SK-N-SH (cell line): ENCODE measurements at regions not wholly inside any gene's neighbourhood (a gene's known extent, or its start where the extent isn't known, plus 50 kb on each side); places are given as distances from the start of the nearest gene placed in this dataset.

Experiments used
- CTCF ChIA-PET: fragments of 300-600, 350-600 bp; formaldehyde crosslinking; extraction: SDS; loops from one replicate; lab custom pipeline; 2021; lab: Yijun Ruan, JAX
- POLR2A ChIA-PET: fragments of 350-600 bp; sonication (Branson Sonifier 250); formaldehyde crosslinking; extraction: SDS; loops from one replicate; lab custom pipeline; 2020; ENCODE audit warnings: antibody characterized with exemption, inconsistent platforms; lab: Yijun Ruan, JAX
- DNase-seq: peaks from one replicate; pipeline ENCODE4 v3.0.0; 2012
- H2AFZ ChIP-seq: fragments of 200-600 bp; sonication (generic); 2 replicates; pipeline ENCODE4 v1.8.1; 2016; ENCODE audit warnings: antibody characterized with exemption, mild to moderate bottlenecking, low read depth
- H3F3A ChIP-seq: fragments of 200-600 bp; sonication (generic); replicated peaks from 2 replicates; pipeline ENCODE3; 2016; ENCODE audit warnings: antibody characterized with exemption, mild to moderate bottlenecking; ENCODE audit not compliant: insufficient read depth
- H3K27ac ChIP-seq, 2 experiments: fragments of 200-500 bp in 1 of 2; fragments of 200-600 bp in 1 of 2; sonication (Bioruptor generic) in 1 of 2; sonication (generic), shearing (Covaris generic) in 1 of 2; 2 replicates each; pipeline versions ENCODE4 v1.5.1 to v1.6.1; 2014 to 2016; ENCODE audit warnings: low read depth in 2 of 2, inconsistent platforms in 1 of 2, low read length in 1 of 2, mild to moderate bottlenecking in 1 of 2, mixed read lengths in 1 of 2
- H3K27me3 ChIP-seq: fragments of 200-600 bp; sonication (generic), shearing (Covaris generic); 2 replicates; pipeline ENCODE4 v1.6.1; 2016; ENCODE audit warnings: mixed run types; ENCODE audit not compliant: insufficient read depth
- H3K36me3 ChIP-seq, 2 experiments: fragments of 200-500 bp in 1 of 2; fragments of 200-600 bp in 1 of 2; sonication (Bioruptor generic) in 1 of 2; sonication (generic) in 1 of 2; replicated peaks in 1 of 2; 2 replicates each; pipeline versions ENCODE3 to v1.5.1; 2014 to 2016; ENCODE audit warnings: low read length in 1 of 2, mild to moderate bottlenecking in 1 of 2; ENCODE audit not compliant: insufficient read depth in 2 of 2, control insufficient read depth in 1 of 2
- H3K4me1 ChIP-seq, 2 experiments: fragments of 200-500 bp in 1 of 2; fragments of 200-600 bp in 1 of 2; sonication (Bioruptor generic) in 1 of 2; sonication (generic), shearing (Covaris generic) in 1 of 2; 2 replicates each; pipeline versions ENCODE4 v1.5.1 to v1.6.1; 2014 to 2016; ENCODE audit warnings: low read depth in 1 of 2, low read length in 1 of 2, mixed run types in 1 of 2; ENCODE audit not compliant: insufficient read depth in 2 of 2, control insufficient read depth in 1 of 2
- H3K4me2 ChIP-seq: fragments of 200-600 bp; sonication (generic), shearing (Covaris generic); 2 replicates; pipeline ENCODE4 v1.6.1; 2017; ENCODE audit warnings: mixed run types
- H3K4me3 ChIP-seq, 2 experiments: fragments of 200-500 bp in 1 of 2; fragments of 200-600 bp in 1 of 2; sonication (Bioruptor generic) in 1 of 2; sonication (generic), shearing (Covaris generic) in 1 of 2; 2 replicates each; pipeline versions ENCODE4 v1.5.1 to v1.8.1; 2014 to 2016; ENCODE audit warnings: low read depth in 2 of 2, inconsistent platforms in 1 of 2, low read length in 1 of 2, mild to moderate bottlenecking in 1 of 2, mixed read lengths in 1 of 2, moderate library complexity in 1 of 2
- H3K79me2 ChIP-seq: fragments of 200-600 bp; sonication (generic); 2 replicates; pipeline ENCODE4 v1.8.1; 2017; ENCODE audit warnings: mild to moderate bottlenecking; ENCODE audit not compliant: insufficient read depth
- H3K9ac ChIP-seq: fragments of 200-600 bp; sonication (generic); 2 replicates; pipeline ENCODE4 v1.6.1; 2017; ENCODE audit warnings: mixed run types
- H3K9me2 ChIP-seq: fragments of 200-600 bp; sonication (generic); 2 replicates; pipeline ENCODE4 v1.6.1; 2017; ENCODE audit warnings: mixed run types
- H3K9me3 ChIP-seq: fragments of 200-600 bp; sonication (generic); 2 replicates; pipeline ENCODE4 v1.6.1; 2017; ENCODE audit warnings: mixed run types, mild to moderate bottlenecking, moderate library complexity
- H4K20me1 ChIP-seq: fragments of 200-600 bp; sonication (generic); 2 replicates; pipeline ENCODE4 v1.6.1; 2017; ENCODE audit warnings: mild to moderate bottlenecking, mixed run types; ENCODE audit not compliant: insufficient read depth
- CHD2 ChIP-seq: fragments of 150-350 bp; IDR thresholded peaks from 2 replicates; pipeline ENCODE4 v1.6.1; 2018; ENCODE audit warnings: low read length; ENCODE audit not compliant: partially characterized antibody
- CTCF ChIP-seq: fragments of 200-600 bp; sonication (generic); IDR thresholded peaks from 2 replicates; pipeline ENCODE4 v1.6.1; 2017; ENCODE audit warnings: antibody characterized with exemption, mild to moderate bottlenecking, moderate library complexity
- ELF1 ChIP-seq: IDR thresholded peaks from 2 replicates; pipeline ENCODE4 v1.4.0; 2012
- EZH2phosphoT487 ChIP-seq: fragments of 200-600 bp; sonication (generic); IDR thresholded peaks from 2 replicates; pipeline ENCODE4 v1.6.1; 2017; ENCODE audit warnings: low read depth, mixed run types, mild to moderate bottlenecking, antibody characterized with exemption, moderate library complexity, borderline replicate concordance
- FOSL2 ChIP-seq: IDR thresholded peaks from 2 replicates; pipeline ENCODE4 v1.4.0; 2012; ENCODE audit warnings: low read depth, mild to moderate bottlenecking, moderate library complexity, borderline replicate concordance
- FOXM1 ChIP-seq: IDR thresholded peaks from 2 replicates; pipeline ENCODE4 v1.4.0; 2012; ENCODE audit warnings: low read depth, mild to moderate bottlenecking
- GABPA ChIP-seq: IDR thresholded peaks from 2 replicates; pipeline ENCODE4 v1.4.0; 2012; ENCODE audit warnings: low read depth, mild to moderate bottlenecking
- MAX ChIP-seq: IDR thresholded peaks from 2 replicates; pipeline ENCODE4 v1.4.0; 2012; ENCODE audit warnings: low read depth
- MXI1 ChIP-seq: IDR thresholded peaks from 2 replicates; pipeline ENCODE4 v1.6.1; 2012; ENCODE audit warnings: mild to moderate bottlenecking, low read depth, low read length, improper control_type of control experiment
- NFIC ChIP-seq: IDR thresholded peaks from 2 replicates; pipeline ENCODE4 v1.4.0; 2012; ENCODE audit warnings: borderline replicate concordance
- NRF1 ChIP-seq: IDR thresholded peaks from 2 replicates; pipeline ENCODE4 v1.6.1; 2012; ENCODE audit warnings: low read depth, mild to moderate bottlenecking, low read length
- POLR2AphosphoS5 ChIP-seq: IDR thresholded peaks from 2 replicates; pipeline ENCODE4 v1.6.1; 2012; ENCODE audit warnings: low read depth, low read length
- RAD21 ChIP-seq: IDR thresholded peaks from 2 replicates; pipeline ENCODE4 v1.6.1; 2012; ENCODE audit warnings: mild to moderate bottlenecking, low read length
- RCOR1 ChIP-seq: fragments of 150-350 bp; IDR thresholded peaks from 2 replicates; pipeline ENCODE4 v1.6.1; 2017; ENCODE audit warnings: antibody characterized with exemption, low read length
- RFX5 ChIP-seq: IDR thresholded peaks from 2 replicates; pipeline ENCODE4 v1.6.1; 2012; ENCODE audit warnings: mild to moderate bottlenecking, improper control_type of control experiment, low read length
- RXRA ChIP-seq: IDR thresholded peaks from 2 replicates; pipeline ENCODE4 v1.4.0; 2012; ENCODE audit warnings: low read depth, mild to moderate bottlenecking, borderline replicate concordance
- SIN3A ChIP-seq: IDR thresholded peaks from 2 replicates; pipeline ENCODE4 v1.6.1; 2012; ENCODE audit warnings: low read depth, mild to moderate bottlenecking, low read length, moderate library complexity, borderline replicate concordance
- SMC3 ChIP-seq: IDR thresholded peaks from 2 replicates; pipeline ENCODE4 v1.6.1; 2012; ENCODE audit warnings: low read depth, low read length, improper control_type of control experiment
- TAF1 ChIP-seq: IDR thresholded peaks from 2 replicates; pipeline ENCODE4 v1.6.1; 2012; ENCODE audit warnings: low read depth, mild to moderate bottlenecking, low read length, moderate library complexity, borderline replicate concordance
- TCF12 ChIP-seq: IDR thresholded peaks from 2 replicates; pipeline ENCODE4 v1.4.0; 2012
- USF2 ChIP-seq: fragments of 150-350 bp; IDR thresholded peaks from 2 replicates; pipeline ENCODE4 v1.6.1; 2017; ENCODE audit warnings: antibody characterized with exemption, low read length, low read depth, borderline replicate concordance
- WGBS: methylation state at CpG from one replicate; pipeline ENCODE4 v1.1.6; 2017; ENCODE audit warnings: low lambda C conversion rate; 5-methylcytosine and 5-hydroxymethylcytosine counted together
- TF ChIP-seq, protein P1 (sequence below): fragments of 150-350 bp; IDR thresholded peaks from 2 replicates; pipeline ENCODE4 v1.6.1; 2016; ENCODE audit warnings: mild to moderate bottlenecking, low read depth, low read length
- TF ChIP-seq, protein P2 (sequence below): IDR thresholded peaks from 2 replicates; pipeline ENCODE4 v1.4.0; 2012; ENCODE audit warnings: low read depth, borderline replicate concordance

GRCh38 chr11:27841023-27841422 is 140.8 kb upstream of the BDNF start (continued):
- no peak for TF ChIP-seq CTCF
- no peak for TF ChIP-seq RXRA
- no peak for TF ChIP-seq MXI1

- 0 out of 2 replicates have a peak overlapping the region, but pooled peaks have one; percentile 38 for H2AFZ ChIP-seq
- no peaks in the 10 kb centered on the region for H3F3A ChIP-seq
- ChIA-PET POLR2A (no interaction called here), CTCF (interaction anchor here (0.6 to 2.2 kb wide), 7 partner anchors 13 to 841 kb away, joined by 3 to 14 read pairs (median 4); no protein-coding TSS in a partner anchor)
- WGBS: 16% methylated on average over 3 of the region's 3 CpGs
- no peaks in the 10 kb centered on the region for H3K79me2 ChIP-seq
- no peaks in the 10 kb centered on the region for H3K36me3 ChIP-seq
- no peak overlapping the region for H3K4me3 ChIP-seq
- H3K27me3 ChIP-seq: no peaks in the 10 kb centered on the region
- no peaks in the 10 kb centered on the region for H3K9me2 ChIP-seq
- no peaks in the 10 kb centered on the region for H3K4me1 ChIP-seq
- H3K27ac ChIP-seq: no peak overlapping the region
- H3K4me2 ChIP-seq: no peak overlapping the region
- no peaks in the 10 kb centered on the region for H4K20me1 ChIP-seq
- no peak overlapping the region for H3K9ac ChIP-seq
- H3K9me3 ChIP-seq: no peaks in the 10 kb centered on the region
- no peak for DNase-seq
- TF ChIP-seq CHD2: no peak
- no peak for TF ChIP-seq NFIC
- TF ChIP-seq ELF1: peak; percentile 65
- peak; percentile 53 for TF ChIP-seq CTCF
- TF ChIP-seq, protein P1, sequence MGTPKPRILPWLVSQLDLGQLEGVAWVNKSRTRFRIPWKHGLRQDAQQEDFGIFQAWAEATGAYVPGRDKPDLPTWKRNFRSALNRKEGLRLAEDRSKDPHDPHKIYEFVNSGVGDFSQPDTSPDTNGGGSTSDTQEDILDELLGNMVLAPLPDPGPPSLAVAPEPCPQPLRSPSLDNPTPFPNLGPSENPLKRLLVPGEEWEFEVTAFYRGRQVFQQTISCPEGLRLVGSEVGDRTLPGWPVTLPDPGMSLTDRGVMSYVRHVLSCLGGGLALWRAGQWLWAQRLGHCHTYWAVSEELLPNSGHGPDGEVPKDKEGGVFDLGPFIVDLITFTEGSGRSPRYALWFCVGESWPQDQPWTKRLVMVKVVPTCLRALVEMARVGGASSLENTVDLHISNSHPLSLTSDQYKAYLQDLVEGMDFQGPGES: no peak
- TF ChIP-seq, protein P2, sequence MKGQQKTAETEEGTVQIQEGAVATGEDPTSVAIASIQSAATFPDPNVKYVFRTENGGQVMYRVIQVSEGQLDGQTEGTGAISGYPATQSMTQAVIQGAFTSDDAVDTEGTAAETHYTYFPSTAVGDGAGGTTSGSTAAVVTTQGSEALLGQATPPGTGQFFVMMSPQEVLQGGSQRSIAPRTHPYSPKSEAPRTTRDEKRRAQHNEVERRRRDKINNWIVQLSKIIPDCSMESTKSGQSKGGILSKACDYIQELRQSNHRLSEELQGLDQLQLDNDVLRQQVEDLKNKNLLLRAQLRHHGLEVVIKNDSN: no peak
- no peak for TF ChIP-seq RCOR1
- TF ChIP-seq TCF12: no peak; the same call in 1 of the 2 replicates
- no peak for TF ChIP-seq NRF1
- TF ChIP-seq MAX: no peak
- TF ChIP-seq SIN3A: no peak
- TF ChIP-seq GABPA: no peak
- TF ChIP-seq RAD21: peak; percentile 41
- no peak for TF ChIP-seq TAF1
- no peak for TF ChIP-seq USF2
- TF ChIP-seq FOXM1: no peak
- TF ChIP-seq FOSL2: no peak
- TF ChIP-seq SMC3: peak; percentile 45
- TF ChIP-seq EZH2phosphoT487: no peak
- TF ChIP-seq RFX5: no peak
- no peak for TF ChIP-seq POLR2AphosphoS5
Observed at GRCh38 chr11:27839226-27839913, 139.1 kb upstream of the BDNF start.
